Stimulated activated CD8-positive, alpha-beta memory T cell treated with anti-CD3 and anti-CD28 coated beads, Interleukin-4, amount 100 ng/mL, for 24 hours (primary cell): ENCODE measurements at regions not wholly inside any gene's neighbourhood (a gene's known extent, or its start where the extent isn't known, plus 50 kb on each side); places are given as distances from the start of the nearest gene placed in this dataset.
"Not testable (repeated sequence)": the region's sequence is repeated elsewhere in the genome, so short reads cannot be mapped to it uniquely, and the experiment has no call there.

ENCODE experiments used
- DNase-seq: peaks from one replicate; pipeline ENCODE4 v3.0.0-alpha.2; 2020; ENCODE audit warnings: low read depth

GRCh38 chr18:9017167-9017904 is 85.2 kb upstream of the NDUFV2 start:
- peak; percentile 64 for DNase-seq

DNA sequence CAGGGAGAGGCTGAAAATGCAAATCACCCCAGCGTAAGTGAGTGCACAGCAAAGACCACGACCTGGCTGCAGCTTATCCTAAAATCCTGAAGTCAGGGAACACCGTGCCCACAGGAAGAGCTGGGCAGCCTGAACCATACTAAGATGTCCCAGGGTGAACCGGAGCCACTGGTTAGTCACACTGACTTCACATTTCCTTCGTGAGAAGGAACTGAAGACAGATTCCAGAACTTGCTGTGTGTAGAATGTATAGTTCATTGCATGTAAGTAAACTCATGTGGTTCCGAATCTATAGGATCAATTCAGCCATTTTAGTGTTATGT is 84.6 kb upstream of the NDUFV2 start:
- no peak for DNase-seq

- DNase-seq, result no peak
These were observed 83.4 kb upstream of the NDUFV2 start for GRCh38 chr18:9019135-9019534.

GRCh38 chr18:9020221-9020620 is 82.3 kb upstream of the NDUFV2 start:
- no peak for DNase-seq

GRCh38 chr18:9021458-9021857 is 81.0 kb upstream of the NDUFV2 start:
- no peak for DNase-seq

GRCh38 chr18:9022397-9023155 is 79.9 kb upstream of the NDUFV2 start:
- no peak for DNase-seq

- not testable (repeated sequence) for DNase-seq
These were observed 78.4 kb upstream of the NDUFV2 start for GRCh38 chr18:9024031-9024646.

DNA sequence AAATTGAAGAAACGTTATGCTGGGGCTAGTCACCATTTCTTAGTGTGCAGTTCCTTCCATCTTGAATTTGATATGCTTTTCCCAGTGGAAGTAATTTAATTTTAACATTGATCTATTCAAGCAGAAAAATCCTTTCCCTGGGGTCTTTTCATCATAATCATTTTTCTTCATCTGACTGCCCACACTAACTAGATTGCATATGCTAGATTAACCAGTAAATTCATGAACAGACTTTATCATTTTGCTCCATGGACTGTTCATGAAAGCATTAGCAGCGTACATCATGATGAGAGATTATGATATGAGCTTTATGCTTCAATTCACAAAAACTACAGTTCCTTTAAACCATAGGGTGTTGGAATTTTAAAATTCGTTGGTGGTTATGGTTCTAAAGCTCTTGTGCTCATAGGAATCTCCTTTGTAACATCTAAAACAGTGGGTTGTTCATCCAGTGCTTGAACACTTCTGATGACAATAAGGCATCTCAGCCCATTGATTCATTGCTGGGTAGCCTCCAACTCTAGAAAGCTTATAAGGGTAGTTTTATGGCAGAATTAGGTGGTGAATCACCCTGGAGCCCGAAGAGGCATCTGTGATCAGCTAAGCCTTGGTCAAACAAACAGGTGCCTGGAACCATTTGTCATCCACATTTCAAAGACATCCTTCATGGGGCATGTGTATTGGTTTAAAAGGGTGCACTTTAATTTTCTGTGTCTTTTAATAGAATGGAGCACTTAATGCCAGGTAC is 77.2 kb upstream of the NDUFV2 start:
- DNase-seq, result no peak

- no peak for DNase-seq
These were observed 73.4 kb upstream of the NDUFV2 start for GRCh38 chr18:9029131-9029530.

- DNase-seq, result no peak
These were observed 70.0 kb upstream of the NDUFV2 start for GRCh38 chr18:9032519-9032918.

GRCh38 chr18:9038277-9038871 is 64.1 kb upstream of the NDUFV2 start:
- no peak for DNase-seq

DNA sequence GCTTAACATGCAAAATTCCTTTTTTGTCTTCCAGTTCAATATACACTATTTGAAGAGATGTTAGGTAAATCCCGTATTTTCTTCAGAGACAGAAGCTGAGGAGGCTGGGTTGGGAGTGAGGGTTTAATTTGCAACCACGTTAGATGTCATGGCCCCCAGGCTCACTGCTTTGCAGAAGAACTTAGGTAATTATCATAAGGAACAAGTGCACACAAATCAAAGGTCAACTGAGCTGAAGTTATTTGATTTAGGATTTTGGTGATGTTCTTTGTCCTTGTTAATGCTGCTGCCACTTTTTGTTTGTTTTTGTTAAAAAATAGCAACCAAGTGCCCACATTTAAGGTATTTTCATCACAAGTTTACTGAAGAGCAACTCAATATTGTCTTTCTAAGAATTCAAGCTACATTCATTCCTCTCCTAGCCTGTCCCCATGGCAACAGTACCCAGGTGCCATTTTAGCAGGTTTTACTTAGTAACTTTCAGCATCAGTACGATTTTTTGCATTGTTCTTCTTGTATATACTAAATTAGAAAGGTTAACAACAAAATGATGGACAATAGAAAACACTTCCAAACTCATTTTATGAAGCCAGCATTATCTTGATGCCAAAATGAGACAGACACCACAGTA is 62.9 kb upstream of the NDUFV2 start:
- no peak for DNase-seq

- DNase-seq, result no peak
These were observed 59.6 kb upstream of the NDUFV2 start for GRCh38 chr18:9042766-9043481.

DNA sequence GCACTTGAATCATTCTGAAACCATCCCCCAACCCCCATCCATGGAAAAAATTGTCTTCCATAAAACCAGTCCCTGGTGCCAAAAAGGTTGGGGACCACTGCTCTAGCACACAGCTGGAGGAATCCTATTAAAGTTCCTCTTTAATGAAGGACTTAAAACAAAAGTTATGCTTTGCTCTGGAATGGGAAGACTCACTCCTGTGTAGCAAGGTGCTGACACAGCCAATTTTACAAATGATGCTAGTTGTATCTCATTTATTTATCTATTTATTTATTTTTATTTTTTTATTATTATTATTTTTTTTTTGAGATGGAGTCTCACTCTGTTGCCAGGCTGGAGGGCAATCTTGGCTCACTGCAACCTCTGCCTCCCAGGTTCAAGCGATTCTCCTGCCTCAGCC is 58.9 kb upstream of the NDUFV2 start:
- no peak for DNase-seq

DNA sequence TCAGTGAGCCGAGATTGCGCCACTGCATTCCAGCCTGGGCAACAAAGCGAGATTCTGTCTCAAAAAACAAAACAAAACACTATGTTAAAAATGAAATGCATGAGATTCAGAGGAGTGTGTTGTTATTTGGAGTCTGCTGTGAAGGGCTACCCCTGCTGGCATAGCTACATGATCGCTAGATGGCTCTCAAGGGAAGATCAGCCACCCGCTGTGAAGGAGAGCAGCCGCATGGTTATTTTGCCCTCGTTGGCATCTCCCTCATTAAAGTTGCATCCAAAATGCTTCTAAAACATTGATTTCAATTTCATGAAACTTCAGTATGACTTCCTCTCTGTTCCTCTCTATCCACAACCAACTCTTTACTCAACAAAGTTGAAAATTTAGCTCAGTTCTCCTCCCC is 54.8 kb upstream of the NDUFV2 start:
- DNase-seq, result no peak

- no peak for DNase-seq
These were observed 54.3 kb upstream of the NDUFV2 start for GRCh38 chr18:9048236-9048635.

DNA sequence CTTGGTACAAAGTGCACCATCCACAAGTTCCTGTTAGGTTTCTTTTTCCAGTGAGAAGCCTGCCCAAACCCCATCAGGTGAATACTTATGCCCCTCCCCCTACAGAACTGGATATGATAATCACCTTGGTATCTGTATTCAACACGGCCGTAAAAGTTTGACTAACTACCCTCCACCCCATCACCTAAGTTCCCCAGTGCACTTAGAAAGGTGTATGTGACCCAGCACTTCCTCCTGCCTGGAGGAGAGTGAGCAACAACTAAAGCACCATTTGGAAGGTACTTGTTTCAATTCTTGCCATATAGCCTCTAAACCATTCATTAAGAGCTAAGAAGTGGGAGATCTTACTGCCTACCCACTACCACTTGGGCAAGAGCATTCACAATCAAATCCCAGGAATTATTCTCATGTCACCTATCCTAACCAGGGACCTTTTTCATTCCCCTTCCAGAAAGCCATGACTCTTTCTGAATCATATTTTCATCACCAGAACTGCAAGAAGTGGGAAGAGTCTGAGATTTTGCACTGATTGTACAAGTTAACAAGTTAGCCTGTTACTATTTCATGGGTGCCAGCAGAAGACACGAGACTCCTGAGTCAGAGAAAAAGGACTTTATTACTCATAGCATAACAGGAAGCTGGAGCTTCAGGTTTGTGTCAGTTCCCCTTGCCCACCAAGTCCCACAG is 53.5 kb upstream of the NDUFV2 start:
- DNase-seq, result no peak

DNA sequence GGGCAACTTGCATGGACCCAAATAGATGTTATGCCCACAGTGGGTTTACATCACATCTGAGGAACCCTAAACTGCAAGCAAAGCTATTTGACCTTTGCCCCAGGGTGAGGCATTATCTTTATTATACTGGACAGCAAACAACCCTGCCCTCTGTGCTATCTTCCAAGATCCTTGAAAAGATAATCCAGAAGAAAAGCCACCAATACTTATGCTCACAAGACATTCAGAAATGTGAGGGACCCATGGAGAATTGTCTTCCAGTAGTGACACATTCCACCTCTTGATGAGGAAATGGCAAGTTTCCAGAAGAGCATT is 53.0 kb upstream of the NDUFV2 start:
- no peak for DNase-seq

DNA sequence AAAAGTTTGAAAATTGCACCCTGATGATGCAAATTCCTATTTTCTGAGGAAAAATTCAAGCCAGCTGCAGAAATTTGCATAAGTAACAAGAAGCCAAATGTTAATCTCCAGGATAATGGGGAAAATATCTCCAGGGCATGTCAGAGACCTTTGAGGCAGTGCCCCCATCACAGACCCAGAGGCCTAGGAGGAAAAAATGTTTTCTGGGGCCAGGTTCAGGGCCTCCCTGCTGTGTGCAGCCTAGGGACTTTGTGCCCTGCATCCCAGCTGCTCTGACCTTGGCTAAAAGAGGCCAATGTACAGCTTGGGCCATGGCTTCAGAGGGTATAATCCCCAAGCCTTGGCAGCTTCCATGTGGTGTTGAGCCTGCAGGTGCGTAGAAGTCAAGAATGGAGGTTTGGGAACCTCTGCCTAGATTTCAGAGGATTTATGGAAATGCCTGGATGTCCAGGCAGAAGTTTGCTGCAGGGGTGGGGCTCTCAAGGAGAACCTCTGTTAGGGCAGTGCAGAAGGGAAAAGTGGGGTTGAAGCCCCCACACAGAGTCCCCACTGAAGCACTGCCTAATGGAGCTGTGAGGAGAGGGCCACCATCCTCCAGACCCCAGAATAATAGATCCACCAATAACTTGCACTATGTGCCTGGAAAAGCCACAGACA is 51.7 kb upstream of the NDUFV2 start:
- DNase-seq, result not testable (repeated sequence)
